ENCODE measurements at regions not wholly inside any gene's neighbourhood (a gene's known extent, or its start where the extent isn't known, plus 50 kb on each side); places are given as distances from the start of the nearest gene placed in this dataset.

DNA sequence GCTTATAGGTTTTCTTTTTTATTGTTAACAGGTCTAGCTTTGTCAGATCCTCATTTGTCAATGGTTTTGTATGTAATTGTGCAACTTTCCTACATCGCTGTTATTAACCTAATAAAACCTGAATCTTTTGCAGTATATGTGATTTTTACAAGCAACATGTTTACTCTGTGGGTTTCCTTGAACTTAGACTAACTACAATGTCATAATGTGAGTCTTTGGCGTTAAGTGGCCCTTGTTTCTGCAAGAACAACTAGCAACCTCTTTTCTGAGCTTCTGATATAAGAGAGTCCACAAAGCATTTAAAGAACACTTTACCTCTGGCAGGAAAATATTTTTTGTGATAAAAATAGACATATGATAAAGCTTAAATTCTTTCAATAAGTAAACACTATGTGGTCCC, 230.3 kb upstream of the CFAP20DC start:
- Histone ChIP-seq H3K27ac (ENCODE audit: low read depth, low read length) (no peak overlapping the region), H3K36me3 (ENCODE audit: control insufficient read depth in 3 of 3, insufficient read depth in 3 of 3, low read length in 3 of 3) (no peaks in the 10 kb centered on the region), H3K9me3 (ENCODE audit: control insufficient read depth in 3 of 3, low read length in 3 of 3) (no peaks in the 10 kb centered on the region), H3K9ac (ENCODE audit: low read depth in 1 of 3, low read length in 3 of 3) (no peak overlapping the region), H3K4me3 (ENCODE audit: low read length in 3 of 3) (no peak overlapping the region), H3K27me3 (ENCODE audit: control insufficient read depth in 3 of 3, insufficient read depth in 3 of 3, low read length in 3 of 3) (no peaks in the 10 kb centered on the region), H3K4me1 (ENCODE audit: control insufficient read depth in 3 of 3, insufficient read depth in 3 of 3, low read length in 3 of 3) (no peaks in the 10 kb centered on the region)

DNA sequence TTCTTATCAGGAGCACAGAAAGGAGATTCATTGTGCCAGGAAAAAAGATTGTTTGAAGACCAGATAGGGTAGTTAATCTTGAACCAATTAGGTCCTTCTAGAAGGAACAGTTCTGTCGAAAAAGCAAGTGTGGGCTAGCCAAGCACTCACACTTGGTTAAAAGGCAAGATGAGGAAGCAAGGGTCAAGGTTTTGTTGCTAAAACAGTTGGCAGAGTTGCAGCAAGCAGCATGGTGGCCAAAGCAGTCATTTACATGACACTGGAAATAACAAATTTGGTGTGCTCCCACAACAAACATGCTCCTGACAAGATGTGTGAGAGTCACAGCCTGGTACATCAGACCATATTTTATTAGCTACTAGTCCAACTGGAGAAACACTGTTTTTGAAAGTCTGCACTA, 228.0 kb upstream of the CFAP20DC start:
- H3K9ac ChIP-seq (ENCODE audit: low read depth in 1 of 3, low read length in 3 of 3): no peak overlapping the region
- H3K4me1 ChIP-seq (ENCODE audit: control insufficient read depth in 3 of 3, insufficient read depth in 3 of 3, low read length in 3 of 3): no peaks in the 10 kb centered on the region
- H3K36me3 ChIP-seq (ENCODE audit: control insufficient read depth in 3 of 3, insufficient read depth in 3 of 3, low read length in 3 of 3): no peaks in the 10 kb centered on the region
- no peaks in the 10 kb centered on the region for H3K27me3 ChIP-seq (ENCODE audit: control insufficient read depth in 3 of 3, insufficient read depth in 3 of 3, low read length in 3 of 3)
- no peak overlapping the region for H3K4me3 ChIP-seq (ENCODE audit: low read length in 3 of 3)
- H3K9me3 ChIP-seq (ENCODE audit: control insufficient read depth in 3 of 3, low read length in 3 of 3): no peaks in the 10 kb centered on the region
- H3K27ac ChIP-seq (ENCODE audit: low read depth, low read length): no peak overlapping the region

DNA sequence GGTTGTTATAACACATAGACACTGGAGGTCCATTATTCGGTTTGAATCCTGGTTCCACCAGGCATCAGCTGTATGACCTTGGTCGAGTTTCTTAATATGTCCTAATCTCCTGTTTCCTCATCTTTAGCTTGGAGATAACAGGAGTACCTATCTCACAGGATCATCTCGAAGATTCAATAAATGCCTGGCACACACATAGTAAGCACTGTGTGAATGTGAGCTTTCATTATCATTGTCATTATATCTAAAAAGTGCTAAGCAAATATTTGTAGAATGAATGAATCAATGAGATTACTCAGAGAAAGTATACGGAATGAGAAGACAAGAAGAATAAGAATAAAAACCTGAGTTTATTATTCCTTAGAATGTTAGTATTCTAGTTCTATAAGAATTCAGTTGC, 227.4 kb upstream of the CFAP20DC start:
- H3K9me3 ChIP-seq (ENCODE audit: control insufficient read depth in 3 of 3, low read length in 3 of 3): no peaks in the 10 kb centered on the region
- H3K4me3 ChIP-seq (ENCODE audit: low read length in 3 of 3): no peak overlapping the region
- H3K27me3 ChIP-seq (ENCODE audit: control insufficient read depth in 3 of 3, insufficient read depth in 3 of 3, low read length in 3 of 3): no peaks in the 10 kb centered on the region
- no peak overlapping the region for H3K9ac ChIP-seq (ENCODE audit: low read depth in 1 of 3, low read length in 3 of 3)
- no peaks in the 10 kb centered on the region for H3K4me1 ChIP-seq (ENCODE audit: control insufficient read depth in 3 of 3, insufficient read depth in 3 of 3, low read length in 3 of 3)
- H3K36me3 ChIP-seq (ENCODE audit: control insufficient read depth in 3 of 3, insufficient read depth in 3 of 3, low read length in 3 of 3): no peaks in the 10 kb centered on the region
- H3K27ac ChIP-seq (ENCODE audit: low read depth, low read length): no peak overlapping the region

DNA sequence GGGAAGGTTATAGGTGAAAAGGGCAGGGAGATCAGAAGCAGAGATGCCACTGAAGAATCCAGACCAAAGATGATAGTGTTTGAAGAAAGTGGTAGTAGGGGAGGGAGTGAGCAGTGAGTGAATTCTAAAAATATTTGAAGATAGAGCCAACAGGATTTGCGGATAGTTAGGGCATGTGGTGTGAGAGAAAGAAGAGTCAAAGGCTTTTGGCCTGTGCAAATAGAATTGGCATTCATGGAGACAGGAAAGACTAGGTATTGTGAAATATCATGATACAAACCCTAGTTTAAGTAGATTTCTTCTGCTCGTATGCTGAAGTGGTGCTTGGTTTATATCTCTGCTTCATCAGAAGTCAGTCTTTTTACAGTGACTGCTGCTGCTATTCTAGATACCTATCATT, 224.2 kb upstream of the CFAP20DC start:
- H3K4me3 ChIP-seq (ENCODE audit: low read length in 3 of 3): no peak overlapping the region
- H3K27me3 ChIP-seq (ENCODE audit: control insufficient read depth in 3 of 3, insufficient read depth in 3 of 3, low read length in 3 of 3): no peaks in the 10 kb centered on the region
- H3K36me3 ChIP-seq (ENCODE audit: control insufficient read depth in 3 of 3, insufficient read depth in 3 of 3, low read length in 3 of 3): no peaks in the 10 kb centered on the region

DNA sequence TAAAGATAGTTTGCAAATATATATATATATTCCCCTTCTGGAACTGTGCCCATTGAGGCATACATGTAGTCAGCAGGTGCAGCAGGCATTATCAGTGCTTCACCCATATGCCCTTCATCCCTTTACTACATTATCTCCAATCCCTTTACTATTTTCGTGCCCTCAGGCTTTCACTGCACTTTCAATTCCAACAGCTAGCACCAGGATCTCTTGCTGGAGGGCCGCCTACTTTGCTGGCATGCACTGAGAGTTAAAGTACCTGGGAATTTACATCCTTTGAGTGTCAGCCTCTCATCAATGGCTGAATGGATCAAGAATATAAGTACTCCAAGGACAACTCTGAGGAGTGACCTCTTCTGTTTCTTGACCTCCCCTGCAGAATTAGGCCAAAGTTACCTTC, 222.1 kb upstream of the CFAP20DC start:
- no peaks in the 10 kb centered on the region for H3K4me1 ChIP-seq (ENCODE audit: control insufficient read depth in 3 of 3, insufficient read depth in 3 of 3, low read length in 3 of 3)
- no peak overlapping the region for H3K4me3 ChIP-seq (ENCODE audit: low read length in 3 of 3)
- H3K36me3 ChIP-seq (ENCODE audit: control insufficient read depth in 3 of 3, insufficient read depth in 3 of 3, low read length in 3 of 3): no peaks in the 10 kb centered on the region
- H3K9me3 ChIP-seq (ENCODE audit: control insufficient read depth in 3 of 3, low read length in 3 of 3): no peaks in the 10 kb centered on the region
- H3K27ac ChIP-seq (ENCODE audit: low read depth, low read length): no peak overlapping the region
- no peak overlapping the region for H3K9ac ChIP-seq (ENCODE audit: low read depth in 1 of 3, low read length in 3 of 3)
- no peaks in the 10 kb centered on the region for H3K27me3 ChIP-seq (ENCODE audit: control insufficient read depth in 3 of 3, insufficient read depth in 3 of 3, low read length in 3 of 3)

More for the DNA sequence above, 224.2 kb upstream of the CFAP20DC start:
- H3K9me3 ChIP-seq (ENCODE audit: control insufficient read depth in 3 of 3, low read length in 3 of 3): no peaks in the 10 kb centered on the region
- H3K9ac ChIP-seq (ENCODE audit: low read depth in 1 of 3, low read length in 3 of 3): no peak overlapping the region
- H3K27ac ChIP-seq (ENCODE audit: low read depth, low read length): no peak overlapping the region
- no peaks in the 10 kb centered on the region for H3K4me1 ChIP-seq (ENCODE audit: control insufficient read depth in 3 of 3, insufficient read depth in 3 of 3, low read length in 3 of 3)

DNA sequence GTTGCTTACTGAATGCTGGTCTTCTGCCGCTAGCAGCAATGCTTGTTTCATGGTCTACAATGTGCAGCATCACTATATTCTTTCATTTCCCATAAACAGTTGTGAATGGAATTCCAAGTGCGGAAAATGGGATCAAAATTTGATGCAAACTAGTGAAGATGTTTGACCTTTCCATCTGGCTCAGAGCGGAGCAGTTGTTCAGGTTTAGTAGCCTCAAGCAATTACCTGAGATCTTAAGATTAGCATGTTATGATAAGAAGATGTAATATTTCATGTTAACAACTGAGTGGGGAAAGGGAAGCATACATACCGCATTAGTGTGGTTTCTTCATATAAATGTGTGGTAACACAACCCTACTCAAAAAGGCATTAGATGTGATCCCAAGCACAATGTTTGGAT, 221.1 kb upstream of the CFAP20DC start:
- Histone ChIP-seq H3K27ac (ENCODE audit: low read depth, low read length) (no peak overlapping the region), H3K4me3 (ENCODE audit: low read length in 3 of 3) (no peak overlapping the region), H3K9ac (ENCODE audit: low read depth in 1 of 3, low read length in 3 of 3) (no peak overlapping the region), H3K9me3 (ENCODE audit: control insufficient read depth in 3 of 3, low read length in 3 of 3) (no peaks in the 10 kb centered on the region), H3K36me3 (ENCODE audit: control insufficient read depth in 3 of 3, insufficient read depth in 3 of 3, low read length in 3 of 3) (no peaks in the 10 kb centered on the region), H3K27me3 (ENCODE audit: control insufficient read depth in 3 of 3, insufficient read depth in 3 of 3, low read length in 3 of 3) (no peaks in the 10 kb centered on the region), H3K4me1 (ENCODE audit: control insufficient read depth in 3 of 3, insufficient read depth in 3 of 3, low read length in 3 of 3) (no peaks in the 10 kb centered on the region)

DNA sequence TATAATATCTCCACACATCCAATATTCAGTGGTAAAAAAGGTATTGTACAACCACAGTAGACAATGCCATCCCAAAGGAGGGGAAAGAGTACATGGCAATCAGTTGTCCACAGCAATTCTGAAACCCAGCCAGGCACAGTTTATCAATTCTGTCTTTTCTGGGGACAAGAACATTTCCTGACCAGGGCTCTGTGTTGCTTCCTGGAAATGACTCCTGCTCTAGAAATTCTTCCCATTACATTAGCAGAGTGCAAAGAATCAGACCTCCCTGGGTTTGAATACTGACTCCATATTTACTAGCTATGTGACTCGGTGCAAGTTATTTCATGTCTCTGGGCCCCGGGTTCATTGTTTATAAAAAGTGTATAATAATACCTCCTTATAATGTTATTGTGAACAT, 220.4 kb upstream of the CFAP20DC start:
- Histone ChIP-seq H3K9me3 (ENCODE audit: control insufficient read depth in 3 of 3, low read length in 3 of 3) (no peaks in the 10 kb centered on the region), H3K4me1 (ENCODE audit: control insufficient read depth in 3 of 3, insufficient read depth in 3 of 3, low read length in 3 of 3) (no peaks in the 10 kb centered on the region), H3K36me3 (ENCODE audit: control insufficient read depth in 3 of 3, insufficient read depth in 3 of 3, low read length in 3 of 3) (no peaks in the 10 kb centered on the region), H3K9ac (ENCODE audit: low read depth in 1 of 3, low read length in 3 of 3) (no peak overlapping the region), H3K4me3 (ENCODE audit: low read length in 3 of 3) (no peak overlapping the region), H3K27ac (ENCODE audit: low read depth, low read length) (no peak overlapping the region), H3K27me3 (ENCODE audit: control insufficient read depth in 3 of 3, insufficient read depth in 3 of 3, low read length in 3 of 3) (no peaks in the 10 kb centered on the region)

DNA sequence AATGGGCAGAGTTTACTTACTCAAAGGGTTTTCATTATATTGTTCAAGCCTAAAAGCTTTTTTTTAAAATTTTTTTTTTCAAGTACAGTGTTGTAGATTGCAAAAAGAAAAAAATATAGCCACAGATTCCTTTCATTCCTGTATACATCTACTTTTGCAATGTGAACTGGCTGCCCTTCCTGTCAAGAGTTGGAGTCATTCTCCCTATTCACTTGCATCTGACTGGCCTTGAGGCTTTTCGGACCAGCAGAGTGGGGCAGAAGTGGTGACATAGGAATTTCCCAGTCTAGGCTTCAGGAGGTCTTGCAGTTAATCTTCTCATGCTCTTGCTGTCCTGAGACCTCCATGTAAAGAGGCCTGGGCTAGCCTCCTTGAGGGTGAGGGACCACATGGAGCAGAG, 218.3 kb upstream of the CFAP20DC start:
- H3K9ac ChIP-seq (ENCODE audit: low read depth in 1 of 3, low read length in 3 of 3): no peak overlapping the region
- no peaks in the 10 kb centered on the region for H3K4me1 ChIP-seq (ENCODE audit: control insufficient read depth in 3 of 3, insufficient read depth in 3 of 3, low read length in 3 of 3)
- H3K36me3 ChIP-seq (ENCODE audit: control insufficient read depth in 3 of 3, insufficient read depth in 3 of 3, low read length in 3 of 3): no peaks in the 10 kb centered on the region

DNA sequence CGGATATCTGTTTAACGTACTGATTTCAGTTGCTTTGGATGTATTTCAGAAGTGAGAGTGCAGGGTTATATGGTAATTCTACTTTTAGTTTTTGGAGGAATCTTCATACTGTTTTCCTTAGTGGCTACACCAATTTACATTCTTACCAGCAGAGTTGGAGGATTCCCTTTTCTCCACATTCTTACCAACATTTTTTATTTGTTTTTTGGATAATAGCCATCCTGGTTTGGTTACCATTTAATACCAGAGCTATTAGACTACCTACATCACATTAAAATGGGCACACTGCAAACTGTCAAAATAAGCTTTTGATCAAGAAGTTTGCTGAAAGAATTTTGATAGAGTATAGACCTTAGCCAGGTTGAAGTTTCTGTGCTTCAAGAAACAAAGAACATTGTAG, 217.2 kb upstream of the CFAP20DC start:
- Histone ChIP-seq H3K4me3 (ENCODE audit: low read length in 3 of 3) (no peak overlapping the region), H3K27me3 (ENCODE audit: control insufficient read depth in 3 of 3, insufficient read depth in 3 of 3, low read length in 3 of 3) (no peaks in the 10 kb centered on the region), H3K36me3 (ENCODE audit: control insufficient read depth in 3 of 3, insufficient read depth in 3 of 3, low read length in 3 of 3) (no peaks in the 10 kb centered on the region), H3K4me1 (ENCODE audit: control insufficient read depth in 3 of 3, insufficient read depth in 3 of 3, low read length in 3 of 3) (no peaks in the 10 kb centered on the region), H3K9me3 (ENCODE audit: control insufficient read depth in 3 of 3, low read length in 3 of 3) (no peaks in the 10 kb centered on the region), H3K9ac (ENCODE audit: low read depth in 1 of 3, low read length in 3 of 3) (no peak overlapping the region), H3K27ac (ENCODE audit: low read depth, low read length) (no peak overlapping the region)

More for the DNA sequence above, 218.3 kb upstream of the CFAP20DC start:
- no peaks in the 10 kb centered on the region for H3K9me3 ChIP-seq (ENCODE audit: control insufficient read depth in 3 of 3, low read length in 3 of 3)
- no peak overlapping the region for H3K4me3 ChIP-seq (ENCODE audit: low read length in 3 of 3)
- H3K27ac ChIP-seq (ENCODE audit: low read depth, low read length): no peak overlapping the region
- H3K27me3 ChIP-seq (ENCODE audit: control insufficient read depth in 3 of 3, insufficient read depth in 3 of 3, low read length in 3 of 3): no peaks in the 10 kb centered on the region

DNA sequence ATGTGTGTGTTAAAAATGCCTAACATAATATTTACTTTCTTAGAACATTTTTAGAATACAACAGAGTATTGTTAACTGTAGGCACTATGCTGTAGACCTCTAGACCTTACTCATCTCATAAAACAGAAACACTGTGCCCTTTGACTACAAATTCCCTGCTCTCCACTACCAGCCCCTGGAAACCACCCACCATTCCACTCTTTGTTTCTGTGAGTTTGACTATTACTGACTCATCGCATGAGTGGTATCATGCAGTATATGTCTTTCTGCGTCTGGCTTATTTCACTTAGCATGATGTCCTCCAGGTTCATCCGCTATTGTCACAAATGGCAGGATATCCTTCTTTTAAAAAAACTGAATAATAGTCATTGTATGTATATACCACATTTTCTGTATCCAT, 216.7 kb upstream of the CFAP20DC start:
- Histone ChIP-seq H3K9ac (ENCODE audit: low read depth in 1 of 3, low read length in 3 of 3) (no peak overlapping the region), H3K36me3 (ENCODE audit: control insufficient read depth in 3 of 3, insufficient read depth in 3 of 3, low read length in 3 of 3) (no peaks in the 10 kb centered on the region), H3K4me3 (ENCODE audit: low read length in 3 of 3) (no peak overlapping the region), H3K27ac (ENCODE audit: low read depth, low read length) (no peak overlapping the region), H3K27me3 (ENCODE audit: control insufficient read depth in 3 of 3, insufficient read depth in 3 of 3, low read length in 3 of 3) (no peaks in the 10 kb centered on the region), H3K9me3 (ENCODE audit: control insufficient read depth in 3 of 3, low read length in 3 of 3) (no peaks in the 10 kb centered on the region), H3K4me1 (ENCODE audit: control insufficient read depth in 3 of 3, insufficient read depth in 3 of 3, low read length in 3 of 3) (no peaks in the 10 kb centered on the region)

DNA sequence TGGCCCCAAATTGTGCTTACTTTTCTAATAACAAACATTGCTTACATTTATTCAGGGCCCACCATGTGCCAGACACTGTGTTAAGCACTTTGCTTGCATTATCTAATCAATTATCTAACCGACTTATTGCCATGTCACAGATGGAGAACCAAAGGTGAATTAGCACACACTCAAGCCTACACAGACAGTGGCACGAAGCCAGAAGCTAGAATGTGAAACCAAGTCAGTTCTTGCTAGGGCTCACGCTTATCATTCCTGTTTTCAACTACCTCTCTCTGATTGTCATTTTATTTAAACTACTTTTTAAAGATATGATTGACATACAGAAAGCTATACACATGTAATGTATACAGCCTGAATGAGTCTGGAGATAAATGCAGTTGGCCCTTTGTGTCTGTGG, 215.7 kb upstream of the CFAP20DC start:
- H3K27ac ChIP-seq (ENCODE audit: low read depth, low read length): no peak overlapping the region
- H3K9ac ChIP-seq (ENCODE audit: low read depth in 1 of 3, low read length in 3 of 3): no peak overlapping the region
- H3K4me3 ChIP-seq (ENCODE audit: low read length in 3 of 3): no peak overlapping the region
- no peaks in the 10 kb centered on the region for H3K27me3 ChIP-seq (ENCODE audit: control insufficient read depth in 3 of 3, insufficient read depth in 3 of 3, low read length in 3 of 3)
- H3K36me3 ChIP-seq (ENCODE audit: control insufficient read depth in 3 of 3, insufficient read depth in 3 of 3, low read length in 3 of 3): no peaks in the 10 kb centered on the region
- no peaks in the 10 kb centered on the region for H3K4me1 ChIP-seq (ENCODE audit: control insufficient read depth in 3 of 3, insufficient read depth in 3 of 3, low read length in 3 of 3)
- no peaks in the 10 kb centered on the region for H3K9me3 ChIP-seq (ENCODE audit: control insufficient read depth in 3 of 3, low read length in 3 of 3)

All from skeletal muscle tissue (tissue), 3 donors.